SK-N-SH treated with all-trans-retinoic acid at 6 μM for 48 hours (cell line): ENCODE measurements at regions not wholly inside any gene's neighbourhood (a gene's known extent, or its start where the extent isn't known, plus 50 kb on each side); places are given as distances from the start of the nearest gene placed in this dataset.

Source experiments
- ATAC-seq: fragments of 200-7000 bp; cut with Tn5 transposase; 3 replicates; pipeline ENCODE4 v1.9.1; 2020; ENCODE audit warnings: mild to moderate bottlenecking, moderate library complexity
- ARNTL ChIP-seq: fragments of 450-650 bp; formaldehyde crosslinking; IDR thresholded peaks from 2 replicates; pipeline ENCODE4 v1.5.0; 2020; ENCODE audit warnings: low read depth, mild to moderate bottlenecking, moderate library complexity, borderline replicate concordance
- BACH2 ChIP-seq: fragments of 250-450 bp; sonication (Bioruptor Pico); IDR thresholded peaks from 2 replicates; pipeline ENCODE4 v1.9.0; 2021; ENCODE audit warnings: mild to moderate bottlenecking, borderline replicate concordance
- CREB5 ChIP-seq: fragments of 250-450 bp; sonication (Bioruptor Pico); IDR thresholded peaks from 2 replicates; pipeline ENCODE4 v1.5.1; 2020; ENCODE audit warnings: low read depth, mild to moderate bottlenecking, moderate library complexity
- ESRRG ChIP-seq: fragments of 250-450 bp; sonication (Bioruptor Pico); IDR thresholded peaks from 2 replicates; pipeline ENCODE4 v1.6.1; 2021; ENCODE audit warnings: mild to moderate bottlenecking
- GLIS3 ChIP-seq: fragments of 250-450 bp; sonication (Bioruptor Pico); IDR thresholded peaks from 2 replicates; pipeline ENCODE4 v1.5.0; 2020; ENCODE audit warnings: mild to moderate bottlenecking, moderate library complexity
- ISL1 ChIP-seq: fragments of 250-450 bp; sonication (Bioruptor Pico); IDR thresholded peaks from 2 replicates; pipeline ENCODE4 v2.1.2; 2022; ENCODE audit warnings: mild to moderate bottlenecking, moderate library complexity
- OSR1 ChIP-seq: fragments of 250-450 bp; sonication (Bioruptor Pico); IDR thresholded peaks from 2 replicates; pipeline ENCODE4 v1.8.0; 2022; ENCODE audit warnings: moderate library complexity, mild to moderate bottlenecking, inconsistent platforms
- PATZ1 ChIP-seq: fragments of 250-450 bp; sonication (Bioruptor Pico); IDR thresholded peaks from 2 replicates; pipeline ENCODE4 v1.8.0; 2020; ENCODE audit warnings: mild to moderate bottlenecking, moderate library complexity, borderline replicate concordance
- POU6F1 ChIP-seq: fragments of 250-450 bp; sonication (Bioruptor Pico); IDR thresholded peaks from 2 replicates; pipeline ENCODE4 v1.8.0; 2021; ENCODE audit warnings: low read depth, mild to moderate bottlenecking, moderate library complexity, borderline replicate concordance
- PPARA ChIP-seq: fragments of 250-450 bp; sonication (Bioruptor Pico); IDR thresholded peaks from 2 replicates; pipeline ENCODE4 v1.5.0; 2020; ENCODE audit warnings: mild to moderate bottlenecking, borderline replicate concordance
- RARB ChIP-seq: fragments of 250-450 bp; sonication (Bioruptor Pico); IDR thresholded peaks from 2 replicates; pipeline ENCODE4 v1.8.0; 2021; ENCODE audit warnings: mild to moderate bottlenecking, moderate library complexity
- SNAI2 ChIP-seq: fragments of 250-450 bp; sonication (Bioruptor Pico); IDR thresholded peaks from 2 replicates; pipeline ENCODE4 v1.5.0; 2020; ENCODE audit warnings: mild to moderate bottlenecking, moderate library complexity
- TCF4 ChIP-seq: fragments of 250-450 bp; sonication (Bioruptor Pico); IDR thresholded peaks from 2 replicates; pipeline ENCODE4 v1.8.0; 2021; ENCODE audit warnings: mild to moderate bottlenecking, moderate library complexity, borderline replicate concordance
- TOX ChIP-seq: fragments of 250-450 bp; sonication (Bioruptor Pico); IDR thresholded peaks from 2 replicates; pipeline ENCODE4 v1.8.0; 2021; ENCODE audit warnings: mild to moderate bottlenecking, moderate library complexity, borderline replicate concordance
- ZC3H10 ChIP-seq: fragments of 250-450 bp; sonication (Bioruptor Pico); IDR thresholded peaks from 2 replicates; pipeline ENCODE4 v1.5.1; 2021; ENCODE audit warnings: mild to moderate bottlenecking, moderate library complexity
- ZFP3 ChIP-seq: fragments of 250-450 bp; sonication (Bioruptor Pico); IDR thresholded peaks from 2 replicates; pipeline ENCODE4 v1.5.0; 2020; ENCODE audit warnings: mild to moderate bottlenecking, moderate library complexity
- ZFP30 ChIP-seq: fragments of 450-650 bp; formaldehyde crosslinking; IDR thresholded peaks from 2 replicates; pipeline ENCODE4 v1.5.0; 2022; ENCODE audit warnings: mild to moderate bottlenecking, moderate library complexity
- ZNF565 ChIP-seq: fragments of 450-650 bp; formaldehyde crosslinking; conservative IDR thresholded peaks from 2 replicates; pipeline ENCODE4 v1.5.0; 2020; ENCODE audit warnings: low read depth, mild to moderate bottlenecking, moderate library complexity
- ZNF70 ChIP-seq: fragments of 450-650 bp; formaldehyde crosslinking; IDR thresholded peaks from 2 replicates; pipeline ENCODE4 v1.5.0; 2020; ENCODE audit warnings: mild to moderate bottlenecking, moderate library complexity
- ZNF8 ChIP-seq: fragments of 450-650 bp; formaldehyde crosslinking; IDR thresholded peaks from 2 replicates; pipeline ENCODE4 v1.5.0; 2020; ENCODE audit warnings: mild to moderate bottlenecking, moderate library complexity
- TF ChIP-seq, protein P1 (sequence below): fragments of 250-450 bp; sonication (Bioruptor Pico); IDR thresholded peaks from 2 replicates; pipeline ENCODE4 v1.5.0; 2020; ENCODE audit warnings: mild to moderate bottlenecking, moderate library complexity
- TF ChIP-seq, protein P2 (sequence below): fragments of 250-450 bp; sonication (Bioruptor Pico); IDR thresholded peaks from 2 replicates; pipeline ENCODE4 v1.5.1; 2021; ENCODE audit warnings: mild to moderate bottlenecking, moderate library complexity

DNA sequence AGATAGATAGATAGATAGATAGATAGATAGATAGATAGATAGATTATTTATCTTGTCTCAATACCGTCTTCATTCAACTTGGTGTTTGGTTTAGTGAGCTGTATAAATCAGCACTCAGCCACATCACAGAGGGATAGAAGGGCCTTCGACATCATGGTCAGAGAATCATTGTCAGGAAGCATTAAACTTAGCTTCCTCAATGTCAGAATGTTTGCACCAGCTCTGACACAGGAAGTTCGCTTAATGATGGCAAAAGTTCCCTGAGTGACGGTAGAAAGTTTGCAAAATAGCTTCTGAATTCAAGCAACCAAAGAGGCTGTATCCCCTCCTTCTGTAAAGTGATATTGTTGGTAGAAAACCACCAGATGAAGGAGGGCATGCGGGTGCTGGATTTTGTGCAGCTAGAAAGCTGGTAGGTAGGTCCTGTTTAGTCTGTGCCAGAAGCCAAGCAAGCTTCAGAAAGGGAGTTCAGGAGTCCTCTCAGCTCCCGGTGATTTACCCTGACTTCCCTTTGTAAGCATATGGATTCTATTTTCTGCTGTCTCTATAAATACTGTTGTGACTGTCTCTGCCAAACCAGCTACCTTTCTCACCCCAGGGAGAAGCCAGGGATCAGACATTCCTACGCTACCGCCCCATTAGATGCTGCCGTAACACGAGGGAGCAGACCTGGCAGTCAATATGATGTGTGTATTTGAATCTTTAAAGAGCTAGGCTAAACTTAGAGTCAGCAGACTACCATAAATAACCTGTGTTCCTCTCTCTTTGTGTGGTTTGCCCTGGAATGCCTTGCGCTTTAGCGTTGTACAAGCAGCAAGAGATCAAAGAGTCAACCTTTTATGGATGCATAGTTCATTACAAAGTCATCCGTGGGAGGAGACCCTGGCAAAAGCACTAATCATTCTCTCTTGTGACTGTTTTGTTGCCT is 200.5 kb upstream of the KIAA1217 start:
- peak; percentile 91 for ATAC-seq
- TF ChIP-seq ZFP3 (CRISPR knock-in tag) (no peak), TCF4 (no peak), ISL1 (CRISPR knock-in tag) (0 out of 2 replicates have a peak, but pooled peaks have one; percentile 7)

DNA sequence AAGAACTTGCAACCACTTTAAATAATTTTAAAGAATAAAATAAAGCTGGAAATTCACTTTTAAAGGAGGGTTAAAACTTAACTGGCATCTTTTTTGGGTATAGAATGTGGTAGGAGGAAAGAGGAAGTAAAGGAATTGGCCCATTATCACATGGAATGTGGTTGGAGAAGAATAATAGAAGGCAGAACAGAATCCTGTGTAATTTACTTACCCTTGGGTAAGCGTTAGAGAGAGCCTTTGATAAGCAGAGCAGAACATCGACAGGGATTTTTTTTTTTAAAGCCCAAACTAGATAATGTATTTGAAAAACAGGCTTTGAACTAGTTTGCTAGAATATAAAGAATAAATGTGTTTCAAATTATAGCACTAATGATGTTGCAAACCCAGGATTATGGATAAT is 199.8 kb upstream of the KIAA1217 start:
- TF ChIP-seq TCF4 (0 out of 2 replicates have a peak, but pooled peaks have one; percentile 11), ISL1 (CRISPR knock-in tag) (no peak)
- TF ChIP-seq, all 23 proteins: peak for 1
- ATAC-seq, result peak; percentile 32

- TF ChIP-seq ZFP30 (no peak), POU6F1 (CRISPR knock-in tag) (no peak), TOX (CRISPR knock-in tag) (no peak), ZC3H10 (CRISPR knock-in tag) (no peak), OSR1 (CRISPR knock-in tag) (no peak), SNAI2 (CRISPR knock-in tag) (no peak), ZFP3 (CRISPR knock-in tag) (no peak), ZNF565 (CRISPR knock-in tag) (no peak), ISL1 (CRISPR knock-in tag) (no peak), ZNF70 (CRISPR knock-in tag) (no peak), RARB (CRISPR knock-in tag) (no peak), CREB5 (CRISPR knock-in tag) (no peak), ZNF8 (CRISPR knock-in tag) (no peak), ESRRG (CRISPR knock-in tag) (no peak), GLIS3 (CRISPR knock-in tag) (no peak), BACH2 (CRISPR knock-in tag) (no peak), TCF4 (no peak)
- TF ChIP-seq, protein P1, sequence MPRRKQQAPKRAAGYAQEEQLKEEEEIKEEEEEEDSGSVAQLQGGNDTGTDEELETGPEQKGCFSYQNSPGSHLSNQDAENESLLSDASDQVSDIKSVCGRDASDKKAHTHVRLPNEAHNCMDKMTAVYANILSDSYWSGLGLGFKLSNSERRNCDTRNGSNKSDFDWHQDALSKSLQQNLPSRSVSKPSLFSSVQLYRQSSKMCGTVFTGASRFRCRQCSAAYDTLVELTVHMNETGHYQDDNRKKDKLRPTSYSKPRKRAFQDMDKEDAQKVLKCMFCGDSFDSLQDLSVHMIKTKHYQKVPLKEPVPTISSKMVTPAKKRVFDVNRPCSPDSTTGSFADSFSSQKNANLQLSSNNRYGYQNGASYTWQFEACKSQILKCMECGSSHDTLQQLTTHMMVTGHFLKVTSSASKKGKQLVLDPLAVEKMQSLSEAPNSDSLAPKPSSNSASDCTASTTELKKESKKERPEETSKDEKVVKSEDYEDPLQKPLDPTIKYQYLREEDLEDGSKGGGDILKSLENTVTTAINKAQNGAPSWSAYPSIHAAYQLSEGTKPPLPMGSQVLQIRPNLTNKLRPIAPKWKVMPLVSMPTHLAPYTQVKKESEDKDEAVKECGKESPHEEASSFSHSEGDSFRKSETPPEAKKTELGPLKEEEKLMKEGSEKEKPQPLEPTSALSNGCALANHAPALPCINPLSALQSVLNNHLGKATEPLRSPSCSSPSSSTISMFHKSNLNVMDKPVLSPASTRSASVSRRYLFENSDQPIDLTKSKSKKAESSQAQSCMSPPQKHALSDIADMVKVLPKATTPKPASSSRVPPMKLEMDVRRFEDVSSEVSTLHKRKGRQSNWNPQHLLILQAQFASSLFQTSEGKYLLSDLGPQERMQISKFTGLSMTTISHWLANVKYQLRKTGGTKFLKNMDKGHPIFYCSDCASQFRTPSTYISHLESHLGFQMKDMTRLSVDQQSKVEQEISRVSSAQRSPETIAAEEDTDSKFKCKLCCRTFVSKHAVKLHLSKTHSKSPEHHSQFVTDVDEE (CRISPR knock-in tag), result no peak
- TF ChIP-seq, protein P2, sequence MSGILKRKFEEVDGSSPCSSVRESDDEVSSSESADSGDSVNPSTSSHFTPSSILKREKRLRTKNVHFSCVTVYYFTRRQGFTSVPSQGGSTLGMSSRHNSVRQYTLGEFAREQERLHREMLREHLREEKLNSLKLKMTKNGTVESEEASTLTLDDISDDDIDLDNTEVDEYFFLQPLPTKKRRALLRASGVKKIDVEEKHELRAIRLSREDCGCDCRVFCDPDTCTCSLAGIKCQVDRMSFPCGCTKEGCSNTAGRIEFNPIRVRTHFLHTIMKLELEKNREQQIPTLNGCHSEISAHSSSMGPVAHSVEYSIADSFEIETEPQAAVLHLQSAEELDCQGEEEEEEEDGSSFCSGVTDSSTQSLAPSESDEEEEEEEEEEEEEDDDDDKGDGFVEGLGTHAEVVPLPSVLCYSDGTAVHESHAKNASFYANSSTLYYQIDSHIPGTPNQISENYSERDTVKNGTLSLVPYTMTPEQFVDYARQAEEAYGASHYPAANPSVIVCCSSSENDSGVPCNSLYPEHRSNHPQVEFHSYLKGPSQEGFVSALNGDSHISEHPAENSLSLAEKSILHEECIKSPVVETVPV (CRISPR knock-in tag), result no peak
- ATAC-seq, result no peak
These were observed 199.2 kb upstream of the KIAA1217 start for GRCh38 chr10:24009736-24010135.

DNA sequence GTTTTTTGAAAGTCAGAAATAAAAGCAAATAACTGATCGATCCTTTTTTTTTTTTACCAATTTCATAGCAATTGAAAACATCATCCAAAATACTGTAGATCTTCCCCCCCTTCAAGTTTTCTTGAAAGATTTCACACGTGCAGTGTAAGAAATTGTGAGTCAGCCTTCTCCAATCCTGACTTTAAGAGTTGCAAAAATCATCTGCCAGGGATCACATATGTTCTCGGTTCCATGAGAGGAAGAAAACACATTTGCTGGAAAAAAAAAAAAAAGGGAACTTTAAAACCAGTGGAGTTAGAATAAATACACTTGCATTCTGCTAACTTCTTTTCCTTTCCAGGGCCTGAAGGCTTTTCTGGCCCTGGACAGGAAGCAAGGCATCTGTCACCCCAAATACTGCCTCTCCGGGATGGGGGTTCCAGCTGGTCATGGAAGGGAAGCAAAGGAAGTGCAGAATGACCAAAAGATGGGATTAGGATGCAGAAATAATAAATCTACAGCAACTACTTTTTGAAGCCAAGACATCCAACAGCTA is 198.4 kb upstream of the KIAA1217 start:
- no peak for ATAC-seq
- TF ChIP-seq ZC3H10 (CRISPR knock-in tag), result no peak
- no peak for TF ChIP-seq POU6F1 (CRISPR knock-in tag)
- TF ChIP-seq ARNTL, result no peak
- TF ChIP-seq SNAI2 (CRISPR knock-in tag), result no peak
- no peak for TF ChIP-seq ZNF8 (CRISPR knock-in tag)
- no peak for TF ChIP-seq TOX (CRISPR knock-in tag)
- no peak for TF ChIP-seq OSR1 (CRISPR knock-in tag)
- TF ChIP-seq PPARA, result no peak
- TF ChIP-seq ZFP3 (CRISPR knock-in tag), result no peak
- no peak for TF ChIP-seq PATZ1 (CRISPR knock-in tag)
- TF ChIP-seq RARB (CRISPR knock-in tag), result no peak
- no peak for TF ChIP-seq GLIS3 (CRISPR knock-in tag)
- no peak for TF ChIP-seq ZFP30
- no peak for TF ChIP-seq CREB5 (CRISPR knock-in tag)
